ENCODE measurements at regions not wholly inside any gene's neighbourhood (a gene's known extent, or its start where the extent isn't known, plus 50 kb on each side); places are given as distances from the start of the nearest gene placed in this dataset.

GRCh38 chr2:53422979-53423378, 344.6 kb upstream of the CHAC2 start:
- H3K4me3 ChIP-seq (ENCODE audit: low read depth, low read length) = no peak overlapping the region
- peak; percentile 22 for DNase-seq (ENCODE audit: low read depth)

- DNase-seq (ENCODE audit: low read depth) = no peak
- H3K4me3 ChIP-seq (ENCODE audit: low read depth, low read length) = no peak overlapping the region
These were observed 350.2 kb upstream of the CHAC2 start for GRCh38 chr2:53417385-53417784.

GRCh38 chr2:53407363-53408080, 360.1 kb upstream of the CHAC2 start:
- peak; percentile 32 for DNase-seq (ENCODE audit: low read depth)

GRCh38 chr2:53403792-53404413, 363.7 kb upstream of the CHAC2 start:
- no peak for DNase-seq (ENCODE audit: low read depth)
- no peak overlapping the region for H3K4me3 ChIP-seq (ENCODE audit: low read depth, low read length)

More at GRCh38 chr2:53407363-53408080, 360.1 kb upstream of the CHAC2 start:
- H3K4me3 ChIP-seq (ENCODE audit: low read depth, low read length) = no peak overlapping the region

GRCh38 chr2:53397085-53397484, 370.5 kb upstream of the CHAC2 start:
- H3K4me3 ChIP-seq (ENCODE audit: low read depth, low read length) = no peak overlapping the region
- no peak for DNase-seq (ENCODE audit: low read depth)

- no peak for DNase-seq (ENCODE audit: low read depth)
- no peak overlapping the region for H3K4me3 ChIP-seq (ENCODE audit: low read depth, low read length)
These were observed 386.3 kb upstream of the CHAC2 start for GRCh38 chr2:53381271-53381670.

- H3K4me3 ChIP-seq (ENCODE audit: low read depth, low read length) = no peak overlapping the region
These were observed 388.1 kb upstream of the CHAC2 start for GRCh38 chr2:53379547-53379946.

GRCh38 chr2:53378791-53379190, 388.8 kb upstream of the CHAC2 start:
- no peak overlapping the region for H3K4me3 ChIP-seq (ENCODE audit: low read depth, low read length)
- DNase-seq (ENCODE audit: low read depth) = no peak

More at GRCh38 chr2:53379547-53379946, 388.1 kb upstream of the CHAC2 start:
- no peak for DNase-seq (ENCODE audit: low read depth)

GRCh38 chr2:53373126-53373525, 394.5 kb upstream of the CHAC2 start:
- DNase-seq (ENCODE audit: low read depth) = no peak
- H3K4me3 ChIP-seq (ENCODE audit: low read depth, low read length) = no peak overlapping the region

- no peak for DNase-seq (ENCODE audit: low read depth)
- H3K4me3 ChIP-seq (ENCODE audit: low read depth, low read length) = no peak overlapping the region
These were observed 401.1 kb upstream of the CHAC2 start for GRCh38 chr2:53366543-53366942.

- DNase-seq (ENCODE audit: low read depth) = no peak
These were observed 404.7 kb upstream of the CHAC2 start for GRCh38 chr2:53362934-53363333.

GRCh38 chr2:53356291-53356905, 411.2 kb upstream of the CHAC2 start:
- no peak overlapping the region for H3K4me3 ChIP-seq (ENCODE audit: low read depth, low read length)
- DNase-seq (ENCODE audit: low read depth) = no peak

More at GRCh38 chr2:53362934-53363333, 404.7 kb upstream of the CHAC2 start:
- H3K4me3 ChIP-seq (ENCODE audit: low read depth, low read length) = no peak overlapping the region

- peak; percentile 69 for DNase-seq (ENCODE audit: low read depth)
- H3K4me3 ChIP-seq (ENCODE audit: low read depth, low read length) = no peak overlapping the region
These were observed 414.2 kb upstream of the CHAC2 start for GRCh38 chr2:53353135-53354114.

- DNase-seq (ENCODE audit: low read depth) = no peak
- no peak overlapping the region for H3K4me3 ChIP-seq (ENCODE audit: low read depth, low read length)
These were observed 420.3 kb upstream of the CHAC2 start for GRCh38 chr2:53347269-53347668.

GRCh38 chr2:53342248-53342647, 425.4 kb upstream of the CHAC2 start:
- no peak for DNase-seq (ENCODE audit: low read depth)
- no peak overlapping the region for H3K4me3 ChIP-seq (ENCODE audit: low read depth, low read length)

GRCh38 chr2:53334610-53335009, 433.0 kb upstream of the CHAC2 start:
- no peak for DNase-seq (ENCODE audit: low read depth)
- no peak overlapping the region for H3K4me3 ChIP-seq (ENCODE audit: low read depth, low read length)

- DNase-seq (ENCODE audit: low read depth) = no peak
These were observed 435.9 kb upstream of the CHAC2 start for GRCh38 chr2:53331667-53332066.

GRCh38 chr2:53317861-53318260, 449.7 kb upstream of the CHAC2 start:
- no peak for DNase-seq (ENCODE audit: low read depth)
- H3K4me3 ChIP-seq (ENCODE audit: low read depth, low read length) = no peak overlapping the region

More at GRCh38 chr2:53331667-53332066, 435.9 kb upstream of the CHAC2 start:
- no peak overlapping the region for H3K4me3 ChIP-seq (ENCODE audit: low read depth, low read length)

GRCh38 chr2:53315149-53315548, 452.5 kb upstream of the CHAC2 start:
- peak; percentile 20 for DNase-seq (ENCODE audit: low read depth)
- no peak overlapping the region for H3K4me3 ChIP-seq (ENCODE audit: low read depth, low read length)
